GM13976 (cell line): ENCODE measurements at regions not wholly inside any gene's neighbourhood (a gene's known extent, or its start where the extent isn't known, plus 50 kb on each side); places are given as distances from the start of the nearest gene placed in this dataset.

Experiments
- DNase-seq: peaks from one replicate; pipeline ENCODE4 v3.0.0; 2012; ENCODE audit warnings: low spot score
- in situ Hi-C: fragments of 300-500 bp; cut with MboI; formaldehyde crosslinking; loops from one replicate; pipeline ENCODE4 v1.12.0; 2022; ENCODE audit warnings: low sequenced_read_pairs, mixed read lengths, inconsistent platforms; ENCODE audit not compliant: unreplicated experiment
- TF ChIP-seq, protein P1 (sequence below): IDR thresholded peaks from 2 replicates; pipeline ENCODE4 v1.5.1; 2012; ENCODE audit warnings: borderline replicate concordance, mild to moderate bottlenecking; ENCODE audit not compliant: insufficient read depth; ENCODE audit errors: extremely low read depth, missing control alignments, control extremely low read depth

DNA sequence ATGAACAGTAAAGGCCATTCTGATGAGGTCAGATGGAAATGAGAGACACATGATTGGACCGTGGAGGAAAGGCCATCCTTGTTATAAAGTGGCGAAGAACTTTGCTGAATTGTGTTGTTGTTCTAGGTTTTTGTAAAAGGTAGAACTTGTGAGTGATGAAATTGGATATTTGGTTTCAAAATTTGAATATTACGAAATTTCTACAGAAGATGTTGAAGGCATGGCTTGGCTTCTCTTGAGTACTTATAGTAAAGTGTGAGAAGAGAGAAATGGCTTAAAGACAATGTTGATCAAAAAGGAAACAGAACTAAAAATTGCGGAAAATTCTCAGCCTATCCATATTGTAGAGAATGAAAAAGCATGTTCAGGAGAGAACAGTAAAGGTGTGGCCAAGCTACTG, 166.6 kb upstream of the S1PR3 start:
- in situ Hi-C loops: no loop called here
- TF ChIP-seq, protein P1, sequence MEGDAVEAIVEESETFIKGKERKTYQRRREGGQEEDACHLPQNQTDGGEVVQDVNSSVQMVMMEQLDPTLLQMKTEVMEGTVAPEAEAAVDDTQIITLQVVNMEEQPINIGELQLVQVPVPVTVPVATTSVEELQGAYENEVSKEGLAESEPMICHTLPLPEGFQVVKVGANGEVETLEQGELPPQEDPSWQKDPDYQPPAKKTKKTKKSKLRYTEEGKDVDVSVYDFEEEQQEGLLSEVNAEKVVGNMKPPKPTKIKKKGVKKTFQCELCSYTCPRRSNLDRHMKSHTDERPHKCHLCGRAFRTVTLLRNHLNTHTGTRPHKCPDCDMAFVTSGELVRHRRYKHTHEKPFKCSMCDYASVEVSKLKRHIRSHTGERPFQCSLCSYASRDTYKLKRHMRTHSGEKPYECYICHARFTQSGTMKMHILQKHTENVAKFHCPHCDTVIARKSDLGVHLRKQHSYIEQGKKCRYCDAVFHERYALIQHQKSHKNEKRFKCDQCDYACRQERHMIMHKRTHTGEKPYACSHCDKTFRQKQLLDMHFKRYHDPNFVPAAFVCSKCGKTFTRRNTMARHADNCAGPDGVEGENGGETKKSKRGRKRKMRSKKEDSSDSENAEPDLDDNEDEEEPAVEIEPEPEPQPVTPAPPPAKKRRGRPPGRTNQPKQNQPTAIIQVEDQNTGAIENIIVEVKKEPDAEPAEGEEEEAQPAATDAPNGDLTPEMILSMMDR: no peak
- no peak for DNase-seq

DNA sequence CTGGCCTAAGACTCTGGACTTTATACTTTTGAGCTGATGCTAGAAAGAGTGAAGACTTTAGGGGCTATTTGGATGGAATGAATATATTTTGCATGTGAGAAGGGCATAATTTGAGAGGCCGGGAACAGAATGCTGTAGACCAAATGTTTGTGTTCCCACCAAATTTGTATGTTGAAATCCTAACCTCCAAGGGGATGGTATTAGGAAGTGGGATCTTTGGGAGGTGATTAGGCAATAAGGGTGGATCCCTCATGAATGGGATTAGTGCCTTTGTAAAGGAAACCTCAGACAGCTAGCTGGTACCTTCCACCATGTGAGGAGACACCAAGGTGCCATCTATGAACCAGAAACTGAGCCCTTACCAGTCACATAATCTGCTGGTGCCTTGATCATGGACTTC, 165.1 kb upstream of the S1PR3 start:
- TF ChIP-seq, protein P1: no peak
- in situ Hi-C loops: no loop called here
- no peak for DNase-seq

DNA sequence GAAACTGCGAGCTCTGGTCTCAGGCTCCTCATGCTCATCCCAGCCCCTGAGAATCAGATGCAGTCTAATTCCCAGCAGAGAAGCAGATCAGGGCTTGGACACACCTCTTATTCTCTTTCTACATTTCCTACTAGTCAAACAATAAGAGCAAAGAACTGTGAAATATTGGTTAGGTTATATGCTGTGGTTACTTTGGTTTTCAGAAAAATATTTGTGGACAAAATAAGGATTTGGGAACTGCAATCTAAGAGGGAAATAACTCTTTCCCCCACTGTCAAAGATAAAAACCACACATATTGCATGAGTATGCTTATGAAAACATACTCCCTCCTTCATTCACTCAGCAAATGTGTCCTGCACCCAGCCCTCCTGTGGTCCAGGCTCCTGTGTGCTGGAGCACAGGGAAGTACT, 164.5 kb upstream of the S1PR3 start:
- TF ChIP-seq, protein P1: no peak
- DNase-seq: no peak
- in situ Hi-C loops: no loop called here

DNA sequence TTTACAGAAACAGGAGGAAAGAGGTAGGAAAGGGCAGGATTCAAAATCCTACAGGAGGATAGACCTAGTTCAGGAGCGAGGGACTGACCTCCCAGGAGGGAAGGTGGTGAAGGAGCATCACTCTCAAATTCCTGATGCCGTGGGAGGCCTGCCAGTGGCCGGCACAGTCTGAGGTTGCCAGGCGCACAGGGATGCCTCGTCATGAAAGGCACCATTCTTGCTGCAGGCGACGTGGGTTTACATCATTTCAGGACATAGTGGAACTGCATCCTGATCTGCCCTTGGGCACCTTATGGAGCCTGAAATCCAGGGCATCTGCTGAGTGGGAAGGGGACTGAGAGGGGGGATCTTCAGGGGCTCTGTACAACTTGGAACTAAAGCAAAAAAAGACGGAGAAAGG, 163.2 kb upstream of the S1PR3 start:
- no peak for DNase-seq
- TF ChIP-seq, protein P1: no peak
- in situ Hi-C loops: no loop called here

DNA sequence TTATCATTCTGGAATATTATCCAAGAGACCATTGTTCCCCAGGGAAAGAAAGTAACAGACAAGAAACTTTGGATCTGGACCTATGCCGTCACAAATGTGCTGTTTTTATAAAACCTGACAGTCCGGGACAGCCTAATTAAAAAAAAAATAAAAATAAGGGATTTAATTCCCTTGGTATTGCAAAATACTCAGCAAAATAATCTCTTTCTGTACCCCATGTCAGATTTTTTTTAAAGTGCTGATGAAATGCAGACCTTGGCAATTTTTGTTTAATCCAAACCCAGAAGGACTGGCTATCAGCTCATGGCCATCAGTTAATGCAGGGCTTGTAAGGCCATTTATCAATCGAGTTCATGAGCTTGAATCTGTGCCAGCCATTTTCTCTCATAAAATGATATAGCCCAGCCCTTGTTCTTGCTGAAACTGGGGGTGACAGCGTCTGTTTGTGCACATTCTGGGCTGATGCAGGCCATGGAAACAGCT, 162.7 kb upstream of the S1PR3 start:
- DNase-seq: no peak
- in situ Hi-C loops: no loop called here
- TF ChIP-seq, protein P1: no peak

DNA sequence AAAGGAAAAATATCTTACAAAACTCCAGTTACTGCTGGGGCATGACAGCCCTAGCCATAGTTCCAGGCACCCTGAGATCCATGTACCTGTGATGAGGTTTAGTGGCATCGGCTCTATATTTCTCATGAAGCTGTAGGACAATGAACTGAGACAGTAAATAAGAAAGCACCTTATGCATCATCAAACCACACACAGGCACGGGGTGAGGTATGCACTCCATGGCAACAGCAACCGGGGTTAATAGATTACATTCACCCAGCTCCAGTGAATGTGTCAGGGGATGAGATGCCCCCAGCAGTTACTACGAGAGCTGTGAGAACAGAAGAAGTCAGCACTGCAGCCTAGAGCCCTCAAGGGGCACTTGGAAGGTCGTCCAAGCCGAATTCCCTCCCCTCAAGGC, 162.0 kb upstream of the S1PR3 start:
- no peak for DNase-seq
- in situ Hi-C loops: no loop called here
- TF ChIP-seq, protein P1: no peak

DNA sequence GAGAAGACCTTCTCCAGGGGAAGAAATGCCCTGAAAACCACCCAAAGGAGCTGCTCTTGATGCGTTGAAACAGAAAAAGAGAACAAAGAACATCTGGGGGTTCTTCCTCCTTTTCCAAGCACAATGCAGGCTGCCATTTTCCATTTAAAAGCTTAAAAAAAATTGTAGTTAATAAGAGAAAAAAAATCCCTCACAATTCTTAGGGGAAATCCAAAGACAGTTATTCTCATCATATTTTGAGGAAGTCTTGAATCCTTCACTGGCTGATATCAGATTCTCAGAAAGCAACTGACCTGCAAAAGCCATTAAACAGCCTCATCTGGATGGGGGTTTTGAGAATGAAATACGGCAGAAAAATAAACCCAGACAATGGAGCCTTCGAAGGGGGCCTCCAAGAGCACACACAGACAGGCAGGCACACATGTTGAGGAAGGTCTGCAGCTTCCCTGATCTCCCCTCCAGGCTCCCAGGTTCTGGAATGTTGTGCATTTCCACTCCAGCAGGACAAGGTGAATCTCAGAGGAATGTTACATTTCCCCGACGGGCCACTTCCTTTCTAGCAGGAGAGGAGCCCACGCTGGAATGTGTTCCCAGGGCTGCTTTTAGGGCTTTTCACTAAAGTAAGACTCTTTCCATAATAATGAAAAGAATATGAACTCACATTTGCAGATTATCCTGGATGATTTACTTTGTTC, 159.4 kb upstream of the S1PR3 start:
- no peak for DNase-seq
- TF ChIP-seq, protein P1: no peak
- in situ Hi-C loops: no loop called here
